SJSA1 (cell line): ENCODE measurements at regions not wholly inside any gene's neighbourhood (a gene's known extent, or its start where the extent isn't known, plus 50 kb on each side); places are given as distances from the start of the nearest gene placed in this dataset.

ENCODE experiments used
- DNase-seq, 2 experiments: peaks; one replicate each; pipeline ENCODE4 v3.0.0-alpha.2; 2015 to 2020; ENCODE audit warnings: low spot score in 2 of 2, low read depth in 1 of 2
- H3K27ac ChIP-seq: fragments of 250-450 bp; sonication (Bioruptor Pico); 2 replicates; pipeline ENCODE4 v1.5.1; 2020; ENCODE audit warnings: mild to moderate bottlenecking, moderate library complexity
- H3K27me3 ChIP-seq: fragments of 250-450 bp; sonication (Bioruptor Pico); replicated peaks from 2 replicates; pipeline ENCODE4 v1.5.1; 2020; ENCODE audit warnings: mild to moderate bottlenecking, moderate library complexity
- H3K36me3 ChIP-seq: fragments of 250-450 bp; sonication (Bioruptor Pico); 2 replicates; pipeline ENCODE4 v1.5.1; 2020; ENCODE audit warnings: mild to moderate bottlenecking
- H3K4me1 ChIP-seq: fragments of 250-450 bp; sonication (Bioruptor Pico); replicated peaks from 2 replicates; pipeline ENCODE4 v1.6.1; 2021; ENCODE audit warnings: mild to moderate bottlenecking
- H3K4me3 ChIP-seq: fragments of 250-450 bp; sonication (Bioruptor Pico); 2 replicates; pipeline ENCODE4 v1.5.1; 2020; ENCODE audit warnings: mild to moderate bottlenecking
- H3K9me3 ChIP-seq: fragments of 250-450 bp; sonication (Bioruptor Pico); replicated peaks from 2 replicates; pipeline ENCODE4 v1.5.1; 2020; ENCODE audit warnings: mild to moderate bottlenecking

GRCh38 chr4:160265014-160265413 lies 1162.1 kb downstream of the RAPGEF2 start:
- no peaks in the 10 kb centered on the region; the same call in 1 of the 2 replicates for H3K9me3 ChIP-seq
- no peak overlapping the region for H3K27ac ChIP-seq
- no peaks in the 10 kb centered on the region for H3K36me3 ChIP-seq
- no peak for DNase-seq
- no peaks in the 10 kb centered on the region for H3K27me3 ChIP-seq
- no peaks in the 10 kb centered on the region for H3K4me1 ChIP-seq
- H3K4me3 ChIP-seq = no peak overlapping the region

GRCh38 chr4:160265836-160266235 lies 1163.0 kb downstream of the RAPGEF2 start:
- Histone ChIP-seq H3K36me3 (no peaks in the 10 kb centered on the region), H3K27ac (no peak overlapping the region)
- DNase-seq = no peak

GRCh38 chr4:160276785-160277325 lies 1174.0 kb downstream of the RAPGEF2 start:
- DNase-seq = no peak
- H3K9me3 ChIP-seq = peaks cover 3% of the 10 kb centered on the region; the same call in 1 of the 2 replicates
- H3K4me1 ChIP-seq = no peaks in the 10 kb centered on the region
- H3K27ac ChIP-seq = no peak overlapping the region
- H3K4me3 ChIP-seq = no peak overlapping the region
- H3K27me3 ChIP-seq = no peaks in the 10 kb centered on the region
- no peaks in the 10 kb centered on the region for H3K36me3 ChIP-seq

More at GRCh38 chr4:160265836-160266235, 1163.0 kb downstream of the RAPGEF2 start:
- H3K4me3 ChIP-seq = no peak overlapping the region
- H3K27me3 ChIP-seq = no peaks in the 10 kb centered on the region
- no peaks in the 10 kb centered on the region; the same call in 1 of the 2 replicates for H3K9me3 ChIP-seq
- no peaks in the 10 kb centered on the region for H3K4me1 ChIP-seq

- no peak for DNase-seq
- H3K36me3 ChIP-seq = no peaks in the 10 kb centered on the region
- H3K27ac ChIP-seq = no peak overlapping the region
- no peaks in the 10 kb centered on the region for H3K4me1 ChIP-seq
- no peak overlapping the region for H3K4me3 ChIP-seq
- peaks cover under 1% of the 10 kb centered on the region; the same call in 1 of the 2 replicates for H3K9me3 ChIP-seq
- no peaks in the 10 kb centered on the region for H3K27me3 ChIP-seq
Measured at GRCh38 chr4:160283081-160283480, 1180.2 kb downstream of the RAPGEF2 start.

GRCh38 chr4:160284516-160284915 lies 1181.6 kb downstream of the RAPGEF2 start:
- H3K9me3 ChIP-seq = no peaks in the 10 kb centered on the region
- DNase-seq = no peak
- no peaks in the 10 kb centered on the region for H3K27me3 ChIP-seq
- H3K36me3 ChIP-seq = no peaks in the 10 kb centered on the region
- H3K4me1 ChIP-seq = no peaks in the 10 kb centered on the region
- no peak overlapping the region for H3K4me3 ChIP-seq
- H3K27ac ChIP-seq = no peak overlapping the region

GRCh38 chr4:160286051-160286450 lies 1183.2 kb downstream of the RAPGEF2 start:
- no peaks in the 10 kb centered on the region for H3K9me3 ChIP-seq
- DNase-seq = no peak
- no peaks in the 10 kb centered on the region for H3K36me3 ChIP-seq
- no peak overlapping the region for H3K27ac ChIP-seq
- no peaks in the 10 kb centered on the region for H3K27me3 ChIP-seq
- H3K4me1 ChIP-seq = no peaks in the 10 kb centered on the region
- no peak overlapping the region for H3K4me3 ChIP-seq

GRCh38 chr4:160296476-160296875 lies 1193.6 kb downstream of the RAPGEF2 start:
- no peaks in the 10 kb centered on the region for H3K27me3 ChIP-seq
- H3K27ac ChIP-seq = no peak overlapping the region
- H3K4me3 ChIP-seq = no peak overlapping the region
- H3K4me1 ChIP-seq = no peaks in the 10 kb centered on the region
- DNase-seq = no peak
- H3K36me3 ChIP-seq = no peaks in the 10 kb centered on the region
- no peaks in the 10 kb centered on the region for H3K9me3 ChIP-seq

GRCh38 chr4:160299177-160299576 lies 1196.3 kb downstream of the RAPGEF2 start:
- H3K9me3 ChIP-seq = no peaks in the 10 kb centered on the region
- no peaks in the 10 kb centered on the region for H3K4me1 ChIP-seq
- no peaks in the 10 kb centered on the region for H3K27me3 ChIP-seq
- no peak for DNase-seq
- no peak overlapping the region for H3K27ac ChIP-seq
- H3K36me3 ChIP-seq = no peaks in the 10 kb centered on the region
- H3K4me3 ChIP-seq = no peak overlapping the region

- Histone ChIP-seq H3K27me3 (no peaks in the 10 kb centered on the region), H3K9me3 (no peaks in the 10 kb centered on the region), H3K27ac (no peak overlapping the region), H3K36me3 (no peaks in the 10 kb centered on the region), H3K4me3 (no peak overlapping the region), H3K4me1 (no peaks in the 10 kb centered on the region)
- no peak for DNase-seq
Measured at GRCh38 chr4:160299608-160300007, 1196.7 kb downstream of the RAPGEF2 start.

- Histone ChIP-seq H3K4me1 (no peaks in the 10 kb centered on the region), H3K27me3 (no peaks in the 10 kb centered on the region), H3K4me3 (no peak overlapping the region), H3K9me3 (no peaks in the 10 kb centered on the region), H3K36me3 (no peaks in the 10 kb centered on the region), H3K27ac (no peak overlapping the region)
- DNase-seq = no peak
Measured at GRCh38 chr4:160316036-160316435, 1213.2 kb downstream of the RAPGEF2 start.

GRCh38 chr4:160318567-160319220 lies 1215.8 kb downstream of the RAPGEF2 start:
- H3K9me3 ChIP-seq = 0 out of 2 replicates have a peak, but pooled peaks cover 3% of the 10 kb centered on the region
- no peak overlapping the region for H3K4me3 ChIP-seq
- no peaks in the 10 kb centered on the region for H3K27me3 ChIP-seq
- no peaks in the 10 kb centered on the region for H3K4me1 ChIP-seq
- no peak overlapping the region for H3K27ac ChIP-seq
- DNase-seq = no peak
- no peaks in the 10 kb centered on the region for H3K36me3 ChIP-seq

- no peaks in the 10 kb centered on the region for H3K36me3 ChIP-seq
- H3K27ac ChIP-seq = no peak overlapping the region
- DNase-seq = no peak
- 0 out of 2 replicates have a peak, but pooled peaks cover 3% of the 10 kb centered on the region for H3K9me3 ChIP-seq
- H3K4me3 ChIP-seq = no peak overlapping the region
- no peaks in the 10 kb centered on the region for H3K4me1 ChIP-seq
- no peaks in the 10 kb centered on the region for H3K27me3 ChIP-seq
Measured at GRCh38 chr4:160319221-160319867, 1216.5 kb downstream of the RAPGEF2 start.

GRCh38 chr4:160319868-160320260 lies 1217.0 kb downstream of the RAPGEF2 start:
- Histone ChIP-seq H3K9me3 (0 out of 2 replicates have a peak, but pooled peaks cover 3% of the 10 kb centered on the region), H3K4me1 (no peaks in the 10 kb centered on the region), H3K4me3 (no peak overlapping the region), H3K27ac (no peak overlapping the region), H3K36me3 (no peaks in the 10 kb centered on the region), H3K27me3 (no peaks in the 10 kb centered on the region)
- DNase-seq = no peak

GRCh38 chr4:160326110-160326509 lies 1223.2 kb downstream of the RAPGEF2 start:
- Histone ChIP-seq H3K27ac (no peak overlapping the region), H3K9me3 (0 out of 2 replicates have a peak, but pooled peaks cover 3% of the 10 kb centered on the region), H3K36me3 (no peaks in the 10 kb centered on the region), H3K4me1 (no peaks in the 10 kb centered on the region), H3K4me3 (no peak overlapping the region), H3K27me3 (no peaks in the 10 kb centered on the region)
- DNase-seq = no peak
